K562 (cell line): ENCODE measurements at regions not wholly inside any gene's neighbourhood (a gene's known extent, or its start where the extent isn't known, plus 50 kb on each side); places are given as distances from the start of the nearest gene placed in this dataset.

Source experiments
- ATAC-seq: fragments of 200-7000 bp; cut with Tn5 transposase; 3 replicates; pipeline ENCODE4 v1.9.1; 2020; ENCODE audit warnings: moderate library complexity
- BruUV-seq: library from RNA; stranded (reverse); fragments of 400-500 nt; replicated peaks from 2 replicates; lab custom pipeline; 2021; lab: Mats Ljungman, UMichigan
- CTCF ChIA-PET: fragments of 300-600 bp; formaldehyde crosslinking; extraction: SDS; loops from one replicate; lab custom pipeline; 2021; ENCODE audit warnings: low intra/inter-chr PET ratio; lab: Yijun Ruan, JAX
- POLR2A ChIA-PET: fragments of 300-600, 350-650 bp; sonication (Branson Sonifier 250); formaldehyde crosslinking; extraction: SDS; loops from one replicate; lab custom pipeline; 2021; ENCODE audit warnings: antibody characterized with exemption, inconsistent platforms; lab: Yijun Ruan, JAX
- DNase-seq, 4 experiments: peaks; one replicate each; pipeline versions ENCODE4 v3.0.0 to v3.0.0-alpha.2; 2011 to 2018; ENCODE audit warnings: low spot score in 3 of 4, mixed read lengths in 3 of 4; ENCODE audit errors: extremely low read depth in 1 of 4
- FAIRE-seq: peaks from 2 replicates; lab custom pipeline; 2011; peaks lifted over from hg19 to GRCh38; lab: Jason Lieb, UNC
- H2AFZ ChIP-seq: 2 replicates; pipeline ENCODE4 v1.6.0; 2011; ENCODE audit warnings: low read depth, low read length, control low read depth, inconsistent platforms
- H3K27ac ChIP-seq: fragments of 200-600 bp; 3 replicates; pipeline ENCODE4 v1.8.0; 2011; ENCODE audit warnings: low read depth, mild to moderate bottlenecking, control low read depth, inconsistent platforms, low read length, moderate library complexity, mixed read lengths; ENCODE audit errors: extremely low read depth
- H3K27me3 ChIP-seq, 2 experiments: fragments of 300-600 bp in 1 of 2; 2 replicates in 1 of 2; 3 replicates in 1 of 2; pipeline versions ENCODE4 v1.6.0 to v1.8.0; 2011; ENCODE audit warnings: inconsistent platforms in 2 of 2, low read length in 2 of 2, mild to moderate bottlenecking in 1 of 2, mixed read lengths in 1 of 2, moderate library complexity in 1 of 2; ENCODE audit not compliant: control insufficient read depth in 2 of 2, insufficient read depth in 2 of 2
- H3K36me3 ChIP-seq: fragments of 300-600 bp; 3 replicates; pipeline ENCODE4 v1.8.0; 2011; ENCODE audit warnings: mild to moderate bottlenecking, low read length, inconsistent platforms; ENCODE audit not compliant: control insufficient read depth, insufficient read depth
- H3K4me1 ChIP-seq, 2 experiments: fragments of 200-600 bp in 1 of 2; replicated peaks in 1 of 2; 2 replicates in 1 of 2; 3 replicates in 1 of 2; pipeline versions ENCODE4 v1.5.1 to v1.8.0; 2011; ENCODE audit warnings: inconsistent platforms in 2 of 2, low read length in 2 of 2, mild to moderate bottlenecking in 1 of 2, mixed read lengths in 1 of 2, moderate library complexity in 1 of 2; ENCODE audit not compliant: control insufficient read depth in 2 of 2, insufficient read depth in 2 of 2
- H3K4me2 ChIP-seq: 2 replicates; pipeline ENCODE4 v1.6.1; 2011; ENCODE audit warnings: low read length, control low read depth, inconsistent platforms, mixed read lengths; ENCODE audit not compliant: insufficient read depth
- H3K4me3 ChIP-seq: fragments of 200-600 bp; sonication (generic), shearing (Covaris generic); 2 replicates; pipeline ENCODE4 v1.5.1; 2016; ENCODE audit warnings: control low read depth, inconsistent platforms
- H3K79me2 ChIP-seq: fragments of 200-600 bp; 3 replicates; pipeline ENCODE4 v1.8.0; 2011; ENCODE audit warnings: low read length, inconsistent platforms; ENCODE audit not compliant: control insufficient read depth, insufficient read depth
- H3K9ac ChIP-seq, 2 experiments: 2 replicates each; pipeline versions ENCODE4 v1.6.0 to v1.6.1; 2011; ENCODE audit warnings: low read depth in 2 of 2, low read length in 2 of 2, control low read depth in 1 of 2, inconsistent platforms in 1 of 2, mild to moderate bottlenecking in 1 of 2, mixed read lengths in 1 of 2; ENCODE audit not compliant: insufficient read depth in 1 of 2
- H3K9me1 ChIP-seq: one replicate; pipeline ENCODE4 v1.6.0; 2011; ENCODE audit warnings: inconsistent platforms, mild to moderate bottlenecking, low read length, moderate library complexity; ENCODE audit not compliant: control insufficient read depth, insufficient read depth
- H3K9me3 ChIP-seq: replicated peaks from 2 replicates; pipeline ENCODE4 v1.5.1; 2011; ENCODE audit warnings: low read depth, low read length, inconsistent platforms; ENCODE audit not compliant: control insufficient read depth, insufficient read depth
- H4K20me1 ChIP-seq: replicated peaks from 2 replicates; pipeline ENCODE4 v1.6.1; 2011; ENCODE audit warnings: low read length, inconsistent platforms, mixed read lengths; ENCODE audit not compliant: control insufficient read depth, insufficient read depth
- E2F3 ChIP-seq: fragments of 250-450 bp; sonication (Bioruptor Pico); IDR thresholded peaks from 2 replicates; pipeline ENCODE4 v1.4.0; 2020; ENCODE audit warnings: mild to moderate bottlenecking
- PCBP2 ChIP-seq: fragments of 200-400 bp; formaldehyde crosslinking; IDR thresholded peaks from 2 replicates; pipeline ENCODE4 v1.6.1; 2018; ENCODE audit warnings: low read length, low read depth, mild to moderate bottlenecking, moderate library complexity; ENCODE audit not compliant: poor library complexity, severe bottlenecking
- PHF8 ChIP-seq: fragments of 200-600 bp; sonication (generic); IDR thresholded peaks from 2 replicates; pipeline ENCODE4 v1.6.1; 2012; ENCODE audit warnings: mixed run types, mild to moderate bottlenecking, inconsistent platforms, low read length, moderate library complexity, borderline replicate concordance
- UBTF ChIP-seq, 2 experiments: IDR thresholded peaks; 2 replicates each; pipeline ENCODE4 v1.6.1; 2012; ENCODE audit warnings: improper control_type of control experiment in 2 of 2, low read depth in 2 of 2, low read length in 2 of 2, borderline replicate concordance in 1 of 2
- ZNF717 ChIP-seq: fragments of 250-450 bp; sonication (Bioruptor Pico); IDR thresholded peaks from 2 replicates; pipeline ENCODE4 v1.5.0; 2021
- WGBS: fragments of 100-300 bp; shearing (Covaris generic); methylation state at CpG from one replicate; pipeline ENCODE4 v1.1.6; 2016; ENCODE audit warnings: low coverage, mixed read lengths; ENCODE audit not compliant: insufficient coverage; ENCODE audit errors: missing lambda C conversion rate; 5-methylcytosine and 5-hydroxymethylcytosine counted together
- in situ Hi-C: fragments of 300-500 bp; cut with MboI; formaldehyde crosslinking; loops from 4 replicates; pipeline ENCODE4 v1.15.0; 2018; ENCODE audit warnings: inconsistent platforms, mixed read lengths
- intact Hi-C: fragments of 100-400 bp; cut with micrococcal nuclease; formaldehyde crosslinking; loops from 2 replicates; pipeline ENCODE4 v1.14.2; 2022
- TF ChIP-seq, protein P1 (sequence below): sonication (generic); formaldehyde crosslinking; IDR thresholded peaks from 2 replicates; pipeline ENCODE4 v1.8.0; 2023; ENCODE audit warnings: mild to moderate bottlenecking, missing genetic modification reagents
- TF ChIP-seq, protein P2 (sequence below): fragments of 450-650 bp; IDR thresholded peaks from one replicate; pipeline ENCODE4 v1.6.1; 2018; ENCODE audit warnings: mild to moderate bottlenecking, moderate library complexity; ENCODE audit not compliant: partially characterized antibody

DNA sequence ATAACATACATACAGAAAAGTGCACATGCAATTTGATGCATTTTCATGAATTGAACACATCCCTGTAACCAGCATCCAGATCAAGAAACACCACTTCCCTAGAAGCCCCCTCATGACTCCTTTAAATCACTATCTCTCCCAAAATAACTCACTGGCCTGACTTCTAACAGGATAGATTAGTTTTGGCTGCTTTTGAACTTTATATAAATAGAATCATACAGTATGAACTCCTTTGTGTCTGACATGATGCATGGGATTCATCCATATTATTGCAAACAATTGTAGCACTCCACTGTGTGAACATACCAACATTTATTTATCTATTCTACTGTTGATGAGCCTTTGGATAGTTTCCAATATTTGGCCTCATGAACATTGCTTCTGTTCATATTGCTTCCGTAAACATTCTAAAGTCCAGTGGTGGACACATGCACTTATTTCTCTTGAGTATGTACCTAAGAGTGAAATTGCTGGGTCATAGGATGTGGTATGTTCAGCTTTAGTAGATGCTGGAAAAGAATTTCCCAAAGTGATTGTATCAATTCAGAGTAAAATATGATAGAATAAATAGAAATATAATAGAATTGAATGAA is 148.7 kb upstream of the GDNF start:
- POLR2A ChIA-PET: no interaction called here
- in situ Hi-C loops: no loop called here

More for the DNA sequence above, 148.7 kb upstream of the GDNF start:
- H3K9ac ChIP-seq: no peak overlapping the region
- H3K27me3 ChIP-seq: no peaks in the 10 kb centered on the region
- H3K79me2 ChIP-seq: no peaks in the 10 kb centered on the region
- no peaks in the 10 kb centered on the region for H3K4me1 ChIP-seq
- ATAC-seq (no peak), FAIRE-seq (no peak), DNase-seq (no peak)
- no peaks in the 10 kb centered on the region for H3K9me1 ChIP-seq
- no peaks in the 10 kb centered on the region for H3K36me3 ChIP-seq
- CTCF ChIA-PET: interaction anchor here (0.6 kb wide), 1 partner anchor 575 kb away, joined by 3 read pairs; no protein-coding TSS in a partner anchor
- H3K27ac ChIP-seq: no peak overlapping the region
- WGBS: 4% methylated on average over 1 of the region's 1 CpG
- BruUV-seq: no TSS peak
- H4K20me1 ChIP-seq: no peaks in the 10 kb centered on the region
- no peak overlapping the region for H3K4me3 ChIP-seq
- intact Hi-C loops: no loop called here
- no peak overlapping the region for H2AFZ ChIP-seq
- no peak overlapping the region for H3K4me2 ChIP-seq
- no peaks in the 10 kb centered on the region for H3K9me3 ChIP-seq
- TF ChIP-seq E2F3 (CRISPR knock-in tag) (no peak), PCBP2 (no peak), ZNF717 (CRISPR knock-in tag) (no peak), UBTF (IDR thresholded peaks at IDR 0.05; ENCODE audit: borderline replicate concordance in 1 of 2, low read depth in 2 of 2, low read length in 2 of 2) (no peak), PHF8 (no peak)
- TF ChIP-seq, protein P1, sequence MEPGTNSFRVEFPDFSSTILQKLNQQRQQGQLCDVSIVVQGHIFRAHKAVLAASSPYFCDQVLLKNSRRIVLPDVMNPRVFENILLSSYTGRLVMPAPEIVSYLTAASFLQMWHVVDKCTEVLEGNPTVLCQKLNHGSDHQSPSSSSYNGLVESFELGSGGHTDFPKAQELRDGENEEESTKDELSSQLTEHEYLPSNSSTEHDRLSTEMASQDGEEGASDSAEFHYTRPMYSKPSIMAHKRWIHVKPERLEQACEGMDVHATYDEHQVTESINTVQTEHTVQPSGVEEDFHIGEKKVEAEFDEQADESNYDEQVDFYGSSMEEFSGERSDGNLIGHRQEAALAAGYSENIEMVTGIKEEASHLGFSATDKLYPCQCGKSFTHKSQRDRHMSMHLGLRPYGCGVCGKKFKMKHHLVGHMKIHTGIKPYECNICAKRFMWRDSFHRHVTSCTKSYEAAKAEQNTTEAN: no peak
- TF ChIP-seq, protein P2, sequence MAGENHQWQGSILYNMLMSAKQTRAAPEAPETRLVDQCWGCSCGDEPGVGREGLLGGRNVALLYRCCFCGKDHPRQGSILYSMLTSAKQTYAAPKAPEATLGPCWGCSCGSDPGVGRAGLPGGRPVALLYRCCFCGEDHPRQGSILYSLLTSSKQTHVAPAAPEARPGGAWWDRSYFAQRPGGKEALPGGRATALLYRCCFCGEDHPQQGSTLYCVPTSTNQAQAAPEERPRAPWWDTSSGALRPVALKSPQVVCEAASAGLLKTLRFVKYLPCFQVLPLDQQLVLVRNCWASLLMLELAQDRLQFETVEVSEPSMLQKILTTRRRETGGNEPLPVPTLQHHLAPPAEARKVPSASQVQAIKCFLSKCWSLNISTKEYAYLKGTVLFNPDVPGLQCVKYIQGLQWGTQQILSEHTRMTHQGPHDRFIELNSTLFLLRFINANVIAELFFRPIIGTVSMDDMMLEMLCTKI: no peak
